Heart left ventricle (tissue), 13 donors: ENCODE measurements at regions not wholly inside any gene's neighbourhood (a gene's known extent, or its start where the extent isn't known, plus 50 kb on each side); places are given as distances from the start of the nearest gene placed in this dataset.

ENCODE experiments used
- CTCF ChIP-seq, 12 donors: fragments of 200-600 bp; sonication (generic) in 4 of 12; IDR thresholded peaks; one replicate each; pipeline versions ENCODE4 v1.5.0 to v1.8.0; 2018 to 2022; ENCODE audit warnings: antibody characterized with exemption in 12 of 12, mild to moderate bottlenecking in 5 of 12
- POLR2A ChIP-seq, 2 donors: fragments of 450-650 bp; IDR thresholded peaks; one replicate each; pipeline ENCODE4 v1.6.1; 2017; ENCODE audit warnings: antibody characterized with exemption in 2 of 2, mild to moderate bottlenecking in 2 of 2, moderate library complexity in 2 of 2
- donor health status: ischemic (EF 13 %, LVEDD 7.1; RV severe dilation, severe dysfunction).
- donor health status: DM: no; HTN: yes; CAD: no.
- donor health status: DM: no; HTN: no; CAD: no.
- donor health status: ischemic (EF 25% LVEDD 6.9; RV normal size, moderate dysfunction).
- donor health status: ischemic (EF 25% LVEDD 5.7; RV mildly dilated, moderate dysfunction).
- donor health status: ischemic (EF 35%, LVEDD 5.7; RV mildly dilated, moderate dysfunction).
- donor health status: nonischemic (EF 11% LVEDD 7.7; RV severe dilation, severe dysfunction).
- donor health status: DM: yes; HTN: yes; CAD: no.
- donor health status: PGD.
- donor health status: ischemic (EF 29% LVEDD 5.4; RV normal size, mild dysfunction).
- donor health status: nonischemic (EF 23%, LVEDD 6.1; RV moderate dilation, normal function).

DNA sequence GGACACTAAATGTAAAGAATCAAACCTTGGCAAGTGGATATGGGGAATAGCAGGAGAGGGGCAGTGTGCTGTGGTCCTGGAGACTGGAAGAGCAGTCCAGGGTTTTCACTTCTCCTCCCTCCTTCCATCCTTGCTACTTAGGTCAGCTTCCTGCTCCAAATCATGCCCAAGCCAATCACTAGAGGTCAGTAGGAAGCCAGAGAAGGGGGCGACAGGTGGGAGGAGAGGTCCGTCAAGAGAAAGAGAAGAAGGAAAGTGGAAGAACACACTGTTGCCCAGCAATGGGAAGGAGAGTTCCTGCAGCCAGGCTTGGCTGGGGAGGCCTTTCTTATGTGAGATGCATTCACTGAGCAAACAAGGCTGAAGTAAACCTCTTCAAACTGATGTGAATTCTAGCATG lies 289.6 kb downstream of the DTWD2 start:
- TF ChIP-seq CTCF (IDR thresholded peaks at IDR 0.05) (no peak), POLR2A (IDR thresholded peaks at IDR 0.05) (no peak)
